Spinal cord (tissue), 9 donors: ENCODE measurements at regions not wholly inside any gene's neighbourhood (a gene's known extent, or its start where the extent isn't known, plus 50 kb on each side); places are given as distances from the start of the nearest gene placed in this dataset.
A peak's percentile ranks its signal among the peaks of the same experiment; 100 is the strongest.

Source experiments
- DNase-seq, 6 donors: peaks; one replicate each; pipeline versions ENCODE4 v3.0.0 to v3.0.0-alpha.2; 2013 to 2015; ENCODE audit warnings: low spot score in 6 of 6, low read depth in 4 of 6
- H3K27ac ChIP-seq: one replicate; pipeline ENCODE4 v1.5.1; 2013; ENCODE audit warnings: low read depth, low read length, control low read depth
- H3K27me3 ChIP-seq: one replicate; pipeline ENCODE4 v1.6.1; 2013; ENCODE audit warnings: low read length; ENCODE audit not compliant: control insufficient read depth, insufficient read depth
- H3K36me3 ChIP-seq: one replicate; pipeline ENCODE4 v1.6.1; 2013; ENCODE audit warnings: low read length; ENCODE audit not compliant: control insufficient read depth, insufficient read depth
- H3K4me1 ChIP-seq: one replicate; pipeline ENCODE4 v1.6.1; 2013; ENCODE audit warnings: low read length; ENCODE audit not compliant: control insufficient read depth, insufficient read depth
- H3K4me3 ChIP-seq: one replicate; pipeline ENCODE4 v1.5.1; 2013; ENCODE audit warnings: low read depth, low read length, control low read depth
- H3K9me3 ChIP-seq: one replicate; pipeline ENCODE4 v1.6.1; 2013; ENCODE audit warnings: low read length; ENCODE audit not compliant: control insufficient read depth, insufficient read depth
- WGBS: methylation state at CpG from one replicate; pipeline ENCODE4 v1.1.5; 2013; ENCODE audit warnings: missing lambda C conversion rate; ENCODE audit not compliant: insufficient coverage; 5-methylcytosine and 5-hydroxymethylcytosine counted together
- donor health status: healthy.

- Histone ChIP-seq H3K4me3 (no peak overlapping the region), H3K27me3 (no peaks in the 10 kb centered on the region), H3K4me1 (no peaks in the 10 kb centered on the region), H3K36me3 (no peaks in the 10 kb centered on the region), H3K27ac (no peak overlapping the region), H3K9me3 (no peaks in the 10 kb centered on the region)
- DNase-seq: no peak
- WGBS: 81% methylated on average over 2 of the region's 2 CpGs
Measured at GRCh38 chr12:23193552-23193951, 568.6 kb downstream of the ETNK1 start.

- Histone ChIP-seq H3K27ac (no peak overlapping the region), H3K27me3 (no peaks in the 10 kb centered on the region), H3K4me1 (no peaks in the 10 kb centered on the region), H3K36me3 (no peaks in the 10 kb centered on the region), H3K9me3 (no peaks in the 10 kb centered on the region), H3K4me3 (no peak overlapping the region)
- no peak for DNase-seq
- WGBS: 100% methylated on average over 1 of the region's 4 CpGs
Measured at GRCh38 chr12:23197266-23197665, 572.3 kb downstream of the ETNK1 start.

GRCh38 chr12:23202728-23203127 lies 577.8 kb downstream of the ETNK1 start:
- no peak for DNase-seq
- H3K27me3 ChIP-seq: no peaks in the 10 kb centered on the region
- no peaks in the 10 kb centered on the region for H3K36me3 ChIP-seq
- WGBS: 87% methylated on average over 2 of the region's 4 CpGs
- no peak overlapping the region for H3K27ac ChIP-seq
- no peak overlapping the region for H3K4me3 ChIP-seq
- no peaks in the 10 kb centered on the region for H3K4me1 ChIP-seq
- no peaks in the 10 kb centered on the region for H3K9me3 ChIP-seq

- DNase-seq: peak in 5 of 6 donors; percentile 21 to 83 (median 30)
Measured at GRCh38 chr12:23204933-23205778, 580.2 kb downstream of the ETNK1 start.

GRCh38 chr12:23209793-23210192 lies 584.8 kb downstream of the ETNK1 start:
- Histone ChIP-seq H3K27ac (no peak overlapping the region), H3K9me3 (peaks cover 1% of the 10 kb centered on the region), H3K36me3 (no peaks in the 10 kb centered on the region), H3K4me1 (no peaks in the 10 kb centered on the region), H3K4me3 (no peak overlapping the region), H3K27me3 (no peaks in the 10 kb centered on the region)
- no peak for DNase-seq
- 100% methylated on average over 1 of the region's 2 CpGs for WGBS

More at GRCh38 chr12:23204933-23205778, 580.2 kb downstream of the ETNK1 start:
- H3K4me1 ChIP-seq: no peaks in the 10 kb centered on the region
- H3K27me3 ChIP-seq: no peaks in the 10 kb centered on the region
- no peak overlapping the region for H3K27ac ChIP-seq
- H3K36me3 ChIP-seq: no peaks in the 10 kb centered on the region
- no peak overlapping the region for H3K4me3 ChIP-seq
- H3K9me3 ChIP-seq: no peaks in the 10 kb centered on the region
- no CpG with 5 or more reads among the region's 3 CpGs for WGBS

GRCh38 chr12:23210573-23210972 lies 585.6 kb downstream of the ETNK1 start:
- Histone ChIP-seq H3K9me3 (peaks cover 6% of the 10 kb centered on the region), H3K4me1 (no peaks in the 10 kb centered on the region), H3K27me3 (no peaks in the 10 kb centered on the region), H3K36me3 (no peaks in the 10 kb centered on the region), H3K27ac (no peak overlapping the region), H3K4me3 (no peak overlapping the region)
- no peak for DNase-seq
- 100% methylated on average over 1 of the region's 4 CpGs for WGBS

GRCh38 chr12:23211384-23212320 lies 586.7 kb downstream of the ETNK1 start:
- Histone ChIP-seq H3K9me3 (peaks cover 10% of the 10 kb centered on the region), H3K36me3 (no peaks in the 10 kb centered on the region), H3K4me1 (no peaks in the 10 kb centered on the region), H3K4me3 (no peak overlapping the region), H3K27ac (no peak overlapping the region), H3K27me3 (no peaks in the 10 kb centered on the region)
- peak in 2 of 6 donors; percentile 39 for DNase-seq
- WGBS: 67% methylated on average over 1 of the region's 7 CpGs

- Histone ChIP-seq H3K36me3 (no peaks in the 10 kb centered on the region), H3K9me3 (peaks cover 10% of the 10 kb centered on the region), H3K4me1 (no peaks in the 10 kb centered on the region), H3K27ac (no peak overlapping the region), H3K4me3 (no peak overlapping the region), H3K27me3 (no peaks in the 10 kb centered on the region)
- DNase-seq: no peak
Measured at GRCh38 chr12:23217158-23217557, 592.2 kb downstream of the ETNK1 start.

GRCh38 chr12:23217667-23218066 lies 592.7 kb downstream of the ETNK1 start:
- DNase-seq: no peak
- H3K36me3 ChIP-seq: no peaks in the 10 kb centered on the region
- 50% methylated on average over 1 of the region's 2 CpGs for WGBS
- no peak overlapping the region for H3K4me3 ChIP-seq
- H3K27ac ChIP-seq: no peak overlapping the region
- H3K27me3 ChIP-seq: no peaks in the 10 kb centered on the region
- peaks cover 10% of the 10 kb centered on the region for H3K9me3 ChIP-seq
- no peaks in the 10 kb centered on the region for H3K4me1 ChIP-seq
